ENCODE measurements at regions not wholly inside any gene's neighbourhood (a gene's known extent, or its start where the extent isn't known, plus 50 kb on each side); places are given as distances from the start of the nearest gene placed in this dataset.

GRCh38 chr2:163982938-163983337 lies 247.1 kb upstream of the FIGN start:
- DNase-seq (ENCODE audit: low read depth, low spot score) (no peak), FAIRE-seq (no peak)
- no peak overlapping the region for H3K9ac ChIP-seq (replicated peaks; ENCODE audit: extremely low read depth, insufficient read depth, low read length)
- H4K20me1 ChIP-seq (replicated peaks; ENCODE audit: control insufficient read depth, extremely low read depth, insufficient read depth, low read length) = no peaks in the 10 kb centered on the region
- no peak overlapping the region for H3K4me3 ChIP-seq (replicated peaks in 1 of 3; ENCODE audit: insufficient read depth in 1 of 3, low read depth in 1 of 3, low read length in 3 of 3)
- H3K9me1 ChIP-seq (replicated peaks; ENCODE audit: control insufficient read depth, extremely low read depth, insufficient read depth, low read length) = no peaks in the 10 kb centered on the region
- H3K27me3 ChIP-seq (ENCODE audit: control insufficient read depth in 2 of 2, insufficient read depth in 2 of 2, low read length in 2 of 2) = no peaks in the 10 kb centered on the region
- H3K4me1 ChIP-seq (ENCODE audit: control insufficient read depth, extremely low read depth, insufficient read depth, low read length) = no peaks in the 10 kb centered on the region
- POLR2A ChIA-PET = no interaction called here
- TF ChIP-seq, protein P1, sequence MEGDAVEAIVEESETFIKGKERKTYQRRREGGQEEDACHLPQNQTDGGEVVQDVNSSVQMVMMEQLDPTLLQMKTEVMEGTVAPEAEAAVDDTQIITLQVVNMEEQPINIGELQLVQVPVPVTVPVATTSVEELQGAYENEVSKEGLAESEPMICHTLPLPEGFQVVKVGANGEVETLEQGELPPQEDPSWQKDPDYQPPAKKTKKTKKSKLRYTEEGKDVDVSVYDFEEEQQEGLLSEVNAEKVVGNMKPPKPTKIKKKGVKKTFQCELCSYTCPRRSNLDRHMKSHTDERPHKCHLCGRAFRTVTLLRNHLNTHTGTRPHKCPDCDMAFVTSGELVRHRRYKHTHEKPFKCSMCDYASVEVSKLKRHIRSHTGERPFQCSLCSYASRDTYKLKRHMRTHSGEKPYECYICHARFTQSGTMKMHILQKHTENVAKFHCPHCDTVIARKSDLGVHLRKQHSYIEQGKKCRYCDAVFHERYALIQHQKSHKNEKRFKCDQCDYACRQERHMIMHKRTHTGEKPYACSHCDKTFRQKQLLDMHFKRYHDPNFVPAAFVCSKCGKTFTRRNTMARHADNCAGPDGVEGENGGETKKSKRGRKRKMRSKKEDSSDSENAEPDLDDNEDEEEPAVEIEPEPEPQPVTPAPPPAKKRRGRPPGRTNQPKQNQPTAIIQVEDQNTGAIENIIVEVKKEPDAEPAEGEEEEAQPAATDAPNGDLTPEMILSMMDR (IDR thresholded peaks at IDR 0.05; ENCODE audit: extremely low read depth in 1 of 2, insufficient read depth in 1 of 2, low read depth in 1 of 2, low read length in 2 of 2) = no peak
- TF ChIP-seq MYC (IDR thresholded peaks at IDR 0.05; ENCODE audit: low read depth, low read length) = no peak
- CTCF ChIA-PET = interaction anchor here (1.9 kb wide), 1 partner anchor 12 kb away, joined by 5 read pairs; no protein-coding TSS in a partner anchor
- H2AFZ ChIP-seq (ENCODE audit: low read depth, low read length) = no peak overlapping the region
- dilution Hi-C loops (cut with MboI; ENCODE audit: extremely low pct_ligation_motif_present, low sequenced_read_pairs) (no loop called here), intact Hi-C loops (cut with micrococcal nuclease) (no loop called here)
- no peak overlapping the region for H3K4me2 ChIP-seq (ENCODE audit: insufficient read depth, low read length)
- no peak overlapping the region for H3K27ac ChIP-seq (ENCODE audit: insufficient read depth, low read depth, low read length)
- H3K9me3 ChIP-seq (replicated peaks; ENCODE audit: control insufficient read depth, insufficient read depth, low read length) = no peaks in the 10 kb centered on the region
- no peaks in the 10 kb centered on the region for H3K36me3 ChIP-seq (ENCODE audit: control insufficient read depth in 2 of 2, extremely low read depth in 1 of 2, insufficient read depth in 2 of 2, low read length in 2 of 2)
- no TSS peak for BruUV-seq (replicated peaks)
- H3K79me2 ChIP-seq (ENCODE audit: control insufficient read depth, insufficient read depth, low read length) = no peaks in the 10 kb centered on the region

DNA sequence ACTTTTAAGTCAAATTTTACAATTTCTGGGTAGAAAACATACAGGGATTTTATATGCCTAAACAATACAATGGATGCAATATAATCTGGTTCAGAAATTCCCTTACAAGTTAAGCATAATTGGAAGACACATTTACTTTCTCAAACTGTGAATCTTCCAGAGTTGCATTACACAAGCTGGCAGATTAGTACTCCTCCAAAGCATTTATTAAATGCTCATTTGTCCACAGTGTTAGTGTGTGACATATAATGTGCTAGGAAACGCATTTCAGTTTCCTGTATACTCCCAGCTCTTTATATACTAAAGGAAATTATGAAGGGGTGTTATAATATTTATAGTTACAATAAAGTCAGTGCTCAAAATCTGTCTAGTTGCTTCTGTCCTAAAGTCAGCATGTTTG lies 239.0 kb upstream of the FIGN start:
- Histone ChIP-seq H3K9ac (replicated peaks; ENCODE audit: extremely low read depth, insufficient read depth, low read length) (no peak overlapping the region), H3K4me2 (ENCODE audit: insufficient read depth, low read length) (no peak overlapping the region), H3K79me2 (ENCODE audit: control insufficient read depth, insufficient read depth, low read length) (no peaks in the 10 kb centered on the region), H3K4me1 (ENCODE audit: control insufficient read depth, extremely low read depth, insufficient read depth, low read length) (no peaks in the 10 kb centered on the region), H4K20me1 (replicated peaks; ENCODE audit: control insufficient read depth, extremely low read depth, insufficient read depth, low read length) (no peaks in the 10 kb centered on the region), H3K9me1 (replicated peaks; ENCODE audit: control insufficient read depth, extremely low read depth, insufficient read depth, low read length) (no peaks in the 10 kb centered on the region), H2AFZ (ENCODE audit: low read depth, low read length) (no peak overlapping the region), H3K27ac (ENCODE audit: insufficient read depth, low read depth, low read length) (no peak overlapping the region), H3K9me3 (replicated peaks; ENCODE audit: control insufficient read depth, insufficient read depth, low read length) (no peaks in the 10 kb centered on the region), H3K4me3 (replicated peaks in 1 of 3; ENCODE audit: insufficient read depth in 1 of 3, low read depth in 1 of 3, low read length in 3 of 3) (no peak overlapping the region), H3K36me3 (ENCODE audit: control insufficient read depth in 2 of 2, extremely low read depth in 1 of 2, insufficient read depth in 2 of 2, low read length in 2 of 2) (no peaks in the 10 kb centered on the region), H3K27me3 (ENCODE audit: control insufficient read depth in 2 of 2, insufficient read depth in 2 of 2, low read length in 2 of 2) (no peaks in the 10 kb centered on the region)
- FAIRE-seq = no peak
- BruUV-seq (replicated peaks) = no TSS peak
- ChIA-PET POLR2A (no interaction called here), CTCF (no interaction called here)
- intact Hi-C loops (cut with micrococcal nuclease) = no loop called here
- TF ChIP-seq MYC (IDR thresholded peaks at IDR 0.05; ENCODE audit: low read depth, low read length) (no peak), POLR2A (IDR thresholded peaks at IDR 0.05; ENCODE audit: low read depth, low read length) (no peak), JUN (IDR thresholded peaks at IDR 0.05; ENCODE audit: borderline replicate concordance, insufficient read depth, insufficient read length, low read depth) (no peak), GATA2 (IDR thresholded peaks at IDR 0.05; ENCODE audit: insufficient read depth, insufficient read length, low read depth, low read length) (no peak), POLR2AphosphoS5 (IDR thresholded peaks at IDR 0.05; ENCODE audit: insufficient read depth, low read depth, low read length) (no peak), FOS (IDR thresholded peaks at IDR 0.05; ENCODE audit: borderline replicate concordance, insufficient read depth, low read length) (no peak), EZH2 (IDR thresholded peaks at IDR 0.05; ENCODE audit: borderline replicate concordance, low read depth, low read length, severe bottlenecking) (no peak)
- TF ChIP-seq, protein P2, sequence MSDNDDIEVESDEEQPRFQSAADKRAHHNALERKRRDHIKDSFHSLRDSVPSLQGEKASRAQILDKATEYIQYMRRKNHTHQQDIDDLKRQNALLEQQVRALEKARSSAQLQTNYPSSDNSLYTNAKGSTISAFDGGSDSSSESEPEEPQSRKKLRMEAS (IDR thresholded peaks at IDR 0.05; ENCODE audit: insufficient read depth, insufficient read length) = no peak
- TF ChIP-seq, protein P1 (IDR thresholded peaks at IDR 0.05; ENCODE audit: extremely low read depth in 1 of 2, insufficient read depth in 1 of 2, low read depth in 1 of 2, low read length in 2 of 2) = no peak
- no peak for DNase-seq (ENCODE audit: low read depth, low spot score)
- dilution Hi-C loops (cut with MboI; ENCODE audit: extremely low pct_ligation_motif_present, low sequenced_read_pairs) = no loop called here

All from endothelial cell of umbilical vein (primary cell).